Peyer's patch (tissue), 4 donors: ENCODE measurements at regions not wholly inside any gene's neighbourhood (a gene's known extent, or its start where the extent isn't known, plus 50 kb on each side); places are given as distances from the start of the nearest gene placed in this dataset.

Source experiments
- DNase-seq, 3 donors: peaks; one replicate each; pipeline ENCODE4 v3.0.0-alpha.2; 2017 to 2019
- H3K27ac ChIP-seq, 4 donors: fragments of 200-600 bp; sonication (generic); one replicate each; pipeline ENCODE4 v1.5.1; 2016 to 2019
- H3K27me3 ChIP-seq, 2 donors: fragments of 200-600 bp; sonication (generic); one replicate each; pipeline ENCODE4 v1.5.1; 2019
- H3K36me3 ChIP-seq, 3 donors: fragments of 200-600 bp; sonication (generic); one replicate each; pipeline ENCODE4 v1.5.1; 2016 to 2019
- H3K4me1 ChIP-seq, 4 donors: fragments of 200-600 bp; sonication (generic); one replicate each; pipeline ENCODE4 v1.5.1; 2016 to 2019
- H3K4me3 ChIP-seq, 4 donors: fragments of 200-600 bp; sonication (generic); 1 replicate in 3 of 4; 2 replicates in 1 of 4; pipeline ENCODE4 v1.5.1; 2016 to 2019; ENCODE audit warnings: mild to moderate bottlenecking in 1 of 4
- H3K9me3 ChIP-seq, 4 donors: fragments of 200-600 bp; sonication (generic); one replicate each; pipeline ENCODE4 v1.5.1; 2016 to 2019; ENCODE audit warnings: mild to moderate bottlenecking in 1 of 4
- CTCF ChIP-seq, 6 experiments: fragments of 450-650 bp in 4 of 6; fragments of 200-600 bp in 2 of 6; sonication (generic) in 1 of 6; IDR thresholded peaks; one replicate each; pipeline ENCODE4 v1.5.1; 2017 to 2019; ENCODE audit warnings: antibody characterized with exemption in 6 of 6, mild to moderate bottlenecking in 3 of 6, moderate library complexity in 1 of 6
- POLR2A ChIP-seq, 2 donors: fragments of 450-650 bp; IDR thresholded peaks; one replicate each; pipeline ENCODE4 v1.5.1; 2017; ENCODE audit warnings: antibody characterized with exemption in 2 of 2, mild to moderate bottlenecking in 2 of 2, moderate library complexity in 2 of 2

DNA sequence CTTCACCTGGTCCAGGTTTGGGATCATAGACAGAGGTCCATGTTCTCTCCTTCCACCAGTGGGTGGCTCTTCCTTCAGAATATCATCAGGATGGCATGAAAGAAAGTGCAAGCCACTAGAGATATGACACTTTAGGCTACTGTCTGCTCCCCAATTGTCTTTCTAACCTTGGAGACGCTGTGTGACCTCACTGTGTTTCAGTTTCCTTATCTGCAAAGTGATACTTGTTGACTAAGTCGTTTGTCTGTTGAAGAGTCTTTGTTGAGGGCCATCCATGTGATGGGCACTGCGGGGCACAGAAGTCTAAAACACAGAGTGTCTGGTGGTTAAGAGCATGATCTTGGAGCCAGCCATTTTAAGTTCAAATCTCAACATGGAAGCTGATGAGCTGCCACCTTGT lies 259.9 kb upstream of the THSD7B start:
- Histone ChIP-seq H3K27me3 (no peaks in the 10 kb centered on the region), H3K4me3 (no peak overlapping the region), H3K27ac (no peak overlapping the region), H3K9me3 (no peaks in the 10 kb centered on the region), H3K4me1 (no peaks in the 10 kb centered on the region), H3K36me3 (no peaks in the 10 kb centered on the region)
- TF ChIP-seq POLR2A (IDR thresholded peaks at IDR 0.05) (no peak), CTCF (IDR thresholded peaks at IDR 0.05) (no peak)
- no peak for DNase-seq

DNA sequence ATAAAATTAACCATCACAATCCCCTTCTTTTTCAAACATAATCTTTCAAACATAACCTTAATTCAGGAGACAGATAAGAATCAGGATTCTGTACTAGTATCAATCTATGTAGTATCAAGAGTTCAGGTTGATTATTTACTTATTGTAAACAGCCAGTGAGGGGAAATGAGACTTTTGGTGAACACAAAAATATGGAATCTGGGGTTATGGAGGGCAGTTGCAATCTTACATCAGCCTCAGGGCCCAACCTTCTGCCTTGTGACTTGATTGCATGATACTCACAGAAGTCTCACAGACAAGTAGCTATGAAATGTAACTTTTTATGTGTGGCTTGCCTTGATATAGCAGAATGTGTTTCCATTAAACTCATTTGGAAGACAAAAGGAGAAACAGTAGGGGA lies 262.7 kb upstream of the THSD7B start:
- TF ChIP-seq POLR2A (IDR thresholded peaks at IDR 0.05) = no peak
- no peak for TF ChIP-seq CTCF (IDR thresholded peaks at IDR 0.05)

DNA sequence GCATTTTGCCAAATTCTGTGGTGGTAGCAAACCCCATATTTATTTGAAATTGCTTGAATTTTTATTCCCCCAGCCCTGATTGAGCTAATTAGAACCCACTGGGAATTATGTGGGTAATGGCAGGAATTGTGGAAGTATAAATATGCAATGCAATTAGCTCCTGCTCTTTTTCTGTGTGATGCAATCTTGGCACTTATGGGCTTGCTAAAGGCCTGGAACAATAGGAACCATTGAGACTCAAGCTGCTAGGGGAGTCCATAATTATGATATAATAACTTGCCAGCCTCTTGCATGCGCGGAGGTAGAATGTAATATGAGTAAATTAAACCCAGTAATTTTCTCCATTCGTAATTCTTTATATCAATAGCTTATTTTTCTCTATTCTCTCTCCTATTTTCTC lies 267.6 kb upstream of the THSD7B start:
- Histone ChIP-seq H3K27me3 (no peaks in the 10 kb centered on the region), H3K9me3 (no peaks in the 10 kb centered on the region), H3K27ac (no peak overlapping the region), H3K36me3 (no peaks in the 10 kb centered on the region), H3K4me1 (no peaks in the 10 kb centered on the region), H3K4me3 (no peak overlapping the region)
- no peak for DNase-seq
- no peak for TF ChIP-seq CTCF (IDR thresholded peaks at IDR 0.05)
- no peak for TF ChIP-seq POLR2A (IDR thresholded peaks at IDR 0.05)

More for the DNA sequence above, 262.7 kb upstream of the THSD7B start:
- DNase-seq = no peak
- H3K4me3 ChIP-seq = no peak overlapping the region
- H3K4me1 ChIP-seq = no peaks in the 10 kb centered on the region
- H3K27ac ChIP-seq = no peak overlapping the region
- no peaks in the 10 kb centered on the region for H3K36me3 ChIP-seq
- no peaks in the 10 kb centered on the region for H3K27me3 ChIP-seq
- no peaks in the 10 kb centered on the region for H3K9me3 ChIP-seq

- H3K27ac ChIP-seq = no peak overlapping the region
- no peaks in the 10 kb centered on the region for H3K27me3 ChIP-seq
- TF ChIP-seq CTCF (IDR thresholded peaks at IDR 0.05) = no peak
- TF ChIP-seq POLR2A (IDR thresholded peaks at IDR 0.05) = no peak
- H3K4me3 ChIP-seq = no peak overlapping the region
- no peaks in the 10 kb centered on the region for H3K36me3 ChIP-seq
- no peaks in the 10 kb centered on the region for H3K9me3 ChIP-seq
- no peaks in the 10 kb centered on the region for H3K4me1 ChIP-seq
- no peak for DNase-seq
Measured at GRCh38 chr2:136496966-136497365, 268.4 kb upstream of the THSD7B start.

DNA sequence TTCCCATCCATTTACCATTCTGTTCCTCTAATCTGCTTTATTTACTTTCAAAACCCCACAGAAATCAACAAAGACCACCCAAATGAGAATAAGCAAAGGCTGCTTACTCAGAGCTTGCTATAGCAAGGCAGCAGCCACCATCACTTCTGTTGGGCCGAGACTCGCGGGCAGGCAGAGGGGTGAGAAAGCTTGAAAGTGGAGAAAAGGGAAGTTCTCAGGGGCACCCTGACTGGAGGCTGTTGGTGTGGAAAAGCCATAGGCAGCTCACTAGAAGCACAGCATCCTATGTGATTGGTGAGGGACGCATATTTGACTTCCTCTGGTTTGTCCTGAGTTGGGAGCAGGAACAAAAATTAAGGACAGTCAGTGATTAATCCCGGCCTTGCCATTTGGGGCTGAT lies 269.7 kb upstream of the THSD7B start:
- no peak for TF ChIP-seq CTCF (IDR thresholded peaks at IDR 0.05)
- DNase-seq = no peak
- no peak overlapping the region for H3K4me3 ChIP-seq

GRCh38 chr2:136492901-136493300 lies 272.4 kb upstream of the THSD7B start:
- no peak for DNase-seq
- no peaks in the 10 kb centered on the region for H3K4me1 ChIP-seq
- H3K36me3 ChIP-seq = no peaks in the 10 kb centered on the region
- no peaks in the 10 kb centered on the region for H3K27me3 ChIP-seq
- no peaks in the 10 kb centered on the region for H3K9me3 ChIP-seq
- no peak overlapping the region for H3K27ac ChIP-seq
- no peak overlapping the region for H3K4me3 ChIP-seq
- TF ChIP-seq POLR2A (IDR thresholded peaks at IDR 0.05) (no peak), CTCF (IDR thresholded peaks at IDR 0.05) (no peak)

More for the DNA sequence above, 269.7 kb upstream of the THSD7B start:
- no peaks in the 10 kb centered on the region for H3K4me1 ChIP-seq
- H3K27ac ChIP-seq = no peak overlapping the region
- no peaks in the 10 kb centered on the region for H3K9me3 ChIP-seq
- H3K36me3 ChIP-seq = no peaks in the 10 kb centered on the region
- H3K27me3 ChIP-seq = no peaks in the 10 kb centered on the region
